GM23248 (cell line): ENCODE measurements at regions not wholly inside any gene's neighbourhood (a gene's known extent, or its start where the extent isn't known, plus 50 kb on each side); places are given as distances from the start of the nearest gene placed in this dataset.

Experiments used
- EZH2 ChIP-seq: fragments of 200-600 bp; sonication (generic); IDR thresholded peaks from 2 replicates; pipeline ENCODE4 v1.6.1; 2018; ENCODE audit warnings: antibody characterized with exemption, mild to moderate bottlenecking; ENCODE audit not compliant: insufficient read depth, poor library complexity, severe bottlenecking
- EZH2phosphoT487 ChIP-seq: fragments of 200-600 bp; sonication (generic); IDR thresholded peaks from 2 replicates; pipeline ENCODE4 v1.6.1; 2018; ENCODE audit warnings: antibody characterized with exemption, moderate library complexity, mild to moderate bottlenecking, low read depth; ENCODE audit not compliant: insufficient read depth

- no peak for TF ChIP-seq EZH2phosphoT487
- no peak for TF ChIP-seq EZH2
These were observed 191.7 kb upstream of the TCF21 start for GRCh38 chr6:133697185-133697584.
